Stimulated activated CD4-positive, alpha-beta T cell treated with anti-CD3 and anti-CD28 coated beads, Interleukin-15, amount 100 ng/mL, for 24 hours (primary cell): ENCODE measurements at regions not wholly inside any gene's neighbourhood (a gene's known extent, or its start where the extent isn't known, plus 50 kb on each side); places are given as distances from the start of the nearest gene placed in this dataset.

Source experiments
- DNase-seq: peaks from one replicate; pipeline ENCODE4 v3.0.0-alpha.2; 2020

DNA sequence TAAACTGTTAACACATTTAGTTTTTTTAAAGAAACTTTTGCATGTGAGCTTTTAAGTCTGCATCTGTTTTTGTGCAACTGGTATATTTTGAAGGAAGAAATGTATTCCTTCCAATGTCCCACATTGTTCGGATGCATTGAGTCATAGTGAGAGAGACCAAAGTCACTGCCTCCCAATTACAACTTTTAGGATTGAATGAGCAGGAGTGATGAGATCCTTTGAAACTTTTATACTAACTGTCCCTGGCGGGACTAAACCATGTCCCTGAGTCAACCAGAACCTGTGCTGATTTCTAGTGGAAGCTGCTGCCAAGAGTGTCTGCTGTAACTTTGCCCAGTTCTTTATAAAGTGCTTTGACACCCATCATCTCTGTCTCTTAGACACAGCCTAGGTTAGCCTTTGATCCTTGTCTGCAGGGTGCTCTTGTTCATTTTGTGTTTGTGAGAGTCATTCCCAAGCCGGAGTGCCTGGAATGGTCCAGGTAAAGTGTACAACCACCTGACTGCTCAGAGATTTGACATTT lies 122.7 kb downstream of the ZNF518B start:
- no peak for DNase-seq

DNA sequence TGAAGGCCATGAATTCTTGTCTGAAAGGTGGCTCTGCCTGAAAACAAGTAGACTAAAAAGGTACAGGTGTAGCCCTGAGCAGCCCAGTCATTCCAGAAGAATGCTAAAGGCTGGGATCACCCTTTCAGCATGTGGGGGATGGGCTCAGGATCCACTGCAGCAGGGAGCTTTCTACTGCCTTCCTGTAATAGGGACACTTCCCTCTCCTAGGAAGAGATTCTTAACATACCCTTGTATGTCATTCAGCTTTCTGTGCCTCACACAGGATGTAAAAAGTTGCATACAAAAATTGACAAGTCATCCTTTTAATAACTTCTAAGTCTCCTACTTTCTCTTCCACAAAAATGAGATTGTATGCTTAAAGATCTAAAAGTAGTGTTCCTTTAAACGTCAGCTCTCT lies 123.3 kb downstream of the ZNF518B start:
- no peak for DNase-seq

DNA sequence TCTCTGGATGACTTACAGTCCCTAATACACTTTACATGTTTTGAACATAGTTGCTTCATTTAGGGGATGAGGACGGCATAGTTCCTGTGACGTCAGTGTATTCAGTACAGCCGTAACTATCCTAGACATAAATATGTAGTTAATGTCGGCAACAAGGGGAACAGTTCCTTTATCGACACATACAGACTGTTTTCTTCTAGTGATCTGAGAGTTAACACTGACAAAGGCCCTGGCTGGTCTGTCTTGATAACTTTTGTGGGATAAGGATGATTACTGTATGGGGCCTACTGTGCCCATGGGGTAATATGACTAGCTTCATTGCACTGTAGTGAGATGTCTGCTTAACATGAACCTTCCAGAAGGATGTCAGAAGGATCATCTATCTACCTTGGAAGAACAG lies 131.2 kb downstream of the ZNF518B start:
- DNase-seq = no peak

DNA sequence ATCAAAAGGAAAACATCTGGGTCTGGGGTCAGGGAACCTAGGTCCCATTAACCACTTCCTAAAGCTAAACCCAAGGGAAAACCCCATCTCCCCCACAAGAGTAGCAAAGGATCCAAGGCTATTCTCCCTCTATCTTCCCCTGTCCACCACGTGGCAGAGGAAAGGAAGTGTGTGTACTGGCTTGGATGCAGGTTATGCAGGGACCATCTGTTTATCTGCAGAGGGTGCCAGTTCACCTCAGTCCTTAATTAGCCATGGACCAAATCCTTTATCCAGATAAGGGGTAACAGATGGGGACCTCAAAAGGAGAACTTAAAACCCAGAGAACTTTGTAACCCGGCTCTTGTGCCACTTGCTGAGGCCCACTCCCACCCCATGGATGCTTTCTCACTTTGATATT lies 135.3 kb downstream of the ZNF518B start:
- no peak for DNase-seq

DNA sequence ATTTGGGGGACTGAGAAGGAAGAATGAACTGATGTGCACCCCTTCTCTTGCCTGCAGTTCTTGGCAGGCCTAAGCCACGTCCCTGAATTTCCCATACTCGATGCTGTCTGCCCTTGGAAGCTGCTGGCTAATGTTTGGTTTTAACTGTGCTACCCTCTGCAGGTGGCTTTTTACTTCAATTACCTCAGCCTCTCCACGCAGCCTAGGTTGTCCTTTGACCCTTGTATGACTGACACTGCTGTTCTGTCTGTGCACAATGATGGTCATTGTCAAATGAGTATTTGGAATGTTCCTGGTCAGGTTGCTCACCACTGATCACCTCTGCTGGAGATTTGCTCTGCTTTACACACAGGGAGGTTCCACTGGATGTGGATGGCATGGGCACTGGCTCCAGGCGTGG lies 137.1 kb downstream of the ZNF518B start:
- DNase-seq = no peak

DNA sequence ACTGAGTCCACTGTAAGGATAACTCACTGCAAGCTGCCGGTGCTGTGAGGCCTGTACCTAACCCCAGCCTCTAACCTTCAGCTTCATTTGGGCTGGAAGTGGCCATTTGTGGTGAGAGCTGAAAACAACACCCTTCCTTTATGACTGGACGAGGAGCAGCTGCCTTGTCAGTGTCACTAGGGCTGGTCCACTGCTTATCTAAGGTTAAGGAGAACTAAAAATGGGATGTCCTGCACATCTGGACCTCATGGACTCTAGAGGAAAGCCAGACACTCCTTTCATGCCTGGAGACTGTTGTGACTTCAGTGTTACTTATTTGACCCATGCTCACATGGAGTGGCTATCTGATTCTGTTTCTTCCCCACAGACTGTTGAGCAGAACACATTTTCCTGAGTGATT lies 139.9 kb downstream of the ZNF518B start:
- DNase-seq = no peak

DNA sequence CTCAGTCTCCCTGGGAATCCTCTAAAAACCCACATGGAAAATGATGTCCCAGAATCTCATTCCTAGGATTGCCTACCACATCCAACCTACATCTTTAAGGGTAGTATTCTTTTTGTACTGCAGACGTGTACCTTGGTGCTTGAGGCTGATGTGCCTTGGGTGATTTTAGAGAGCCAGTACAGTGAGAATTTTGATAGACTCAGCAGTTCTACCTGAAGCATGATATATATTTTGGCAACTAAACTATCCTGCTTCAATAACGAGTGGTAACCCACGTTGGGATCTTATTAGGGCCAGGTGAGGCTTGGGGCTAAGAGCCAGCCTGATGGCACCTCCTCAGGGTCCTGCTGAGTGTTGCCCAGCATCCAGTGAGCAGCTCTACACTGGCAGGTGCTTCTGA lies 140.4 kb downstream of the ZNF518B start:
- DNase-seq = no peak

DNA sequence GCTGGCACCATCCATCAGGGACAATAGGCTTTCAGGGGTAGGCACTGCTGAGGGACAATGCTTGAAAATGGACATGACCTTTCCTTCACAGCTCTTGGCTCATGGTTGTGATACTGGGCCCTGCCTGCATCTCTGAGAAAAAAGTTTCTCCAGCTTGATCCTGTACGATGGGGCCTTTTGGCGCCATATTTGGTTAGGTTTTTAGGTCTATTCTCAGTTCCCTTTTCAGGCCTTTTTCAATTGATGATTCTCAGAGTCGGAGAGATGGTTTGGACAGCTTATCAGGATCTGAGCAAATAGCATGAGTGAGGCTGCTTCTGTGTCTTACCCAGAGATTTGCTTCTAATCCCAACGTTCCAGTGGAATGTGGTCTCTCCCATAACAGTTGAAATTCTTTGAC lies 141.6 kb downstream of the ZNF518B start:
- no peak for DNase-seq

DNA sequence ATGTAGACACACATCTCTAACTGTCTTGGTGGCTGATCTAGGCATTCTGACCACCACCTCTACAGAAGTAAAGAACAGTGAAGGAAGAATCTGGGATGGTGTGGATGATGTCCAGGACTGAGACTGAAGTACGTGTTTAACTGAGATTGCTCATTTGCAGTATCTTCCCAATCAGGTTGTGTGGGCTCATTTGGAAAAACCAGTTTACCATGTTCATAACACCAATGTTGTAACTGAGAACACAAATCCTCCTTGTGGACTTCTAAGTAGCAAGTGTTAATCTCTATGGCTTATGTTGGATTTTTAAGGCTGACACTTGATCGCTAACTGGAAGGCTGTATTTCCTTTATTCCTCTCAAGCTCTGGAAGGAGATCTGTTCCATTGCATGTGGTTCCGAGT lies 144.7 kb downstream of the ZNF518B start:
- DNase-seq = no peak

DNA sequence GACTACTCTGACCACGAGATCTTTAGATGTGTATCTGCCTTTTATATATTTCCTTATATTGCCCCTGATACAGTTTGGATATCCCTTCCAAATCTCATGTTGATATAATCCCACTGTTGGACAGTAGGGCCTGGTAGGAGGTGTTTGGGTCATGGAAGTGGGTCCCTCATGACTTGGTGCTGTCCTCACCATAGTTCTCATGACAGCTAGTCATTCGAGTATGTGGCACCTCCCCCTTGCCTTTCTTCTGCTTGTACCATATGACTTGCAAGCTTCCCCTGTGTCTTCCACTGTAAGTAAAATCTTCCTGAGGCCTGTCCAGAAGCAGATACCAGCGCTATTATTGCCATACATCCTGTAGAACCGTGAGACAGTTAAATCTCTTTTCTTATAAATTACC lies 145.3 kb downstream of the ZNF518B start:
- no peak for DNase-seq

DNA sequence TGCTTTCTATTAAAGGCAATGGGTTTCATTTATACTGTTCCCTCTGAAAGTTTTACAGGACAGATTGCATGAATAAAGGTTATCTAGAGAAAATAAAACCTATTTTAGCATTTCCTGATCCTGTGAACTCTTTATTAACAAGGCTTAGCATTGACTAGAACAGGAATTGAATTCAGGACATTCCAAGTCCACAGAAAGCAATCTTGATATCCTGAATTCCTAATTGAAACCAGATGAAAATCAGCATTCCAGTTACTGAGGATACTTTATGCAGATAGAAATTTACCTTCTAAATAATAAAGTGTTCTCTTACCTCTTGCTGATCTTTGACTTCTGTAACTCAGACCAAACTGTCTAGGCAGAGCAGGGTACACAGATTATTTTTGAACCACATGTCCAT lies 151.4 kb downstream of the ZNF518B start:
- no peak for DNase-seq

DNA sequence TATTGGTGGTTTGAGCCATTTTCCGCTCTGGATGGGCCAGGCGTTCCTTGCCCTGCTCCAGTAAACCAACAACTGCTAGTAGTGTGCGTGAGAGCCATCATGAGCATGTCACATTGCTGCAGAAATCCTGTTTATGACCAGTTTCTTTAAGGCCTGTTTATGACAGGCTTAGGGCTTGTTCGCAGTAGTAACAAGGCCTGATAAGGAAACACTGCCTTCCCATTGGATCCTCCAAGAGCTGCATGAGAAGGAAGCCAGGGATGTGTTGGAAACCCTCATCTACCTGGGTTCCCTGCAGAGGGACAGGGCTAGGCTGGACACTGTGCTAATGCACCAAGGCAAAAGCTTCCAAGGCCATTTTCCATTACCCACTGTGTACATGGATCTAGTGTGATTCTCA lies 153.9 kb downstream of the ZNF518B start:
- no peak for DNase-seq

DNA sequence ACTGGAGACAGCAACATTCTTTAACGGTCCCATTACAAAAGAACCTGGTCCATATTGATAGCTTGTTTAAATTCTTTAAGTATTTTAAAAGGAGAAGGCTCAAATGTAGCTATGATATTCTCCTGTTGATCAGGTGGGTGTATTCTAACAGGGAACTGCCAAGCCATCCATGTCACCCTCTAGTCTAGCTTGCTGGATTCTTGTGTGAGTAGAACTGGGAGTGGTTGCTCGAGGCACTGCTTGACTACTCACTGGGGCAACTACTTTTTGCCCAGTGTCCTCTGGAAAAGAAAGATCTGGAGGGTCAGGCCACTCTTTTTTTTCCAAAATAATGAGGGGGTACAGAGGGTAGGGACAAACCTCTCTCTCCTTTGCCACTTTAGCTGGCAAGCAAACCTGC lies 155.1 kb downstream of the ZNF518B start:
- no peak for DNase-seq

DNA sequence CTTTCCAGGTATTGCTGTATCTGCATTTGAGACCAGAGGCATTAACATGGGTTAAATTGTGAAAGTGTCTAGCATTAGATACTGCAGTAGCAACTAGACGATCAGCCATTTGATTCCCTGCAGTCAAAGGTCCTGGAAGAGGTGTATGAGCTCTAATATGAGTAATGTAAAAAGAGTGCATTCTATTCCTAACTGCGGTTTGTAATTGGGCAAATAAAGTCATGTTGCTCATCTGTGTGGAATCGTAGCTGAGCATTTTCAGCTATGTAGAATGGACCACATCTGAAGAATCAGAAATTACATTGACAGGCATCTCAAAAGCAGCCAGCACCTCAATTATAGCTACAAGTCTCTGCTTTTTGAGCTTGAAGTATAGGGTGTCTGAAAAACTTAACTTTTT lies 157.6 kb downstream of the ZNF518B start:
- DNase-seq = no peak

DNA sequence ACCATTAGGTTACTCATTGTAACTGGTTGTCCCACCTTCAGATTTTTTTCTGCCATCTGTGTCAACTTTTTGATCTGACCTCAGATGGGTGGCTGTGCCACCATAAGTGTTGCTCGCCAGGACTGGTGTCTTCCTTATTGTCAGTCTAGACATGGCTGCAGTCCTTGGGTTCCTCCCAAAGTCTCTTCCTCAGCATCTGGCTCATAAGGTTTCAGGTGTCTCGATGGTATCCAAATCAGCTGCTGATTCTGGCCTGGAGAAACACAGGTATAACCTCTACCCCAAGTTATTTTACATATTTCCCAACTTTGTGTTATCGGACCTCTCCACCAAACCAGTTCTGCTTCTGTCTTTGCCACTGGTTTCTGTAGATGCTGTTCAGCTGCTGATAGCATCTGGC lies 158.5 kb downstream of the ZNF518B start:
- DNase-seq = no peak

DNA sequence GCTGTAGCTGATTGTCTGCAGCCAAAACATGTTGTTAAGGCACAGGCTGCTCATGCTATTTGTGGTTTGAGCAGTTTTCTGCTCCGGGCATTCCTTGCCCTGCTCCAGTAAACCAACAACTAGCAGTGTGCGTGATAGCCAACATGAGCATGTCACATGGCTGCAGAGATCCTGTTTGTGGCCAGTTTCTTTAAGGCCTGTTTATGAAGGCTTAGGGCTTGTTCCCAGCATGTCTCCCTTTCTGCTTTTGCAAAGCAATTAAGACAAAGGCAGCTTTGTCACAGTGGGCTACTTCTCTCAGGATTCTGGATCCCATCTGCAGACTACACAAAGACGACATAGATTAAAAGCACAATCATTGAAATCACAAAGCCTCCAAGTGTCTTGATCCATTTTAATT lies 160.5 kb downstream of the ZNF518B start:
- DNase-seq = no peak

DNA sequence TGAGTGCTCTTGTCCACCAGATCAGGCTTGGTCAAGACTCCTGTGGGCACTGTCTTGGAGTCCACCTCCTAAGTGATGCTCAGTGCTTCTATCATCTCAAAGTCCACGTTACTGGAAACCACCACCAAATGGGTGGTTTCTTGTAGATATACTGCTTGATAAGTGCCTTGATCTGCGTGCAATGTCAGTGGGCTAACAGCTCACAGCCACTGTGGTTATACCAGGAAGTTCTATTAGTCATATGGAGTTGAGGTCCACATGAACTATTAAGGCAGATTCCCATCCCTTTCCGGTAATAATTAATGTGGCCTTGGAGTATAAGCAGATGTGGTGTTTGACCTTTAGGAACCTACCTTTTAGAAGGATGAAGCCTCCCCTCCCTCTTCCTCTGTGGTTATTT lies 161.9 kb downstream of the ZNF518B start:
- no peak for DNase-seq

DNA sequence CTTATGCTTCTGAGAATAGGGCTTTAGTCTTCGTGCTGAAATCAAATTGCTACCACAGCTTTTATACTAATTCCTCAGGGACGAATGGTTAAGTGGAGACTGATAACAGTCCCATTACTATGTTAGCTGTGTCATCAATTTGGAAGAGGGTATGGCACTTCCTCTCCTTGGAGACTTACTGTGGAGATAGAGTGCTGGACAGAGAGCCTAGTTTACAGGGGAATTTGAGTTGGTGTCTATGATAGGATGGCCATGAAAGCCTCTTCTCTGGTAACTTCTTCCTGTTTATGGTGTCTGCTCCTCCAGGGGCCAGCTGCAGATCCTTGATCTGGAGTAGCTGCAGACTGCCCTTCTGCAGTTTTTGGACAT lies 167.7 kb downstream of the ZNF518B start:
- DNase-seq = no peak

DNA sequence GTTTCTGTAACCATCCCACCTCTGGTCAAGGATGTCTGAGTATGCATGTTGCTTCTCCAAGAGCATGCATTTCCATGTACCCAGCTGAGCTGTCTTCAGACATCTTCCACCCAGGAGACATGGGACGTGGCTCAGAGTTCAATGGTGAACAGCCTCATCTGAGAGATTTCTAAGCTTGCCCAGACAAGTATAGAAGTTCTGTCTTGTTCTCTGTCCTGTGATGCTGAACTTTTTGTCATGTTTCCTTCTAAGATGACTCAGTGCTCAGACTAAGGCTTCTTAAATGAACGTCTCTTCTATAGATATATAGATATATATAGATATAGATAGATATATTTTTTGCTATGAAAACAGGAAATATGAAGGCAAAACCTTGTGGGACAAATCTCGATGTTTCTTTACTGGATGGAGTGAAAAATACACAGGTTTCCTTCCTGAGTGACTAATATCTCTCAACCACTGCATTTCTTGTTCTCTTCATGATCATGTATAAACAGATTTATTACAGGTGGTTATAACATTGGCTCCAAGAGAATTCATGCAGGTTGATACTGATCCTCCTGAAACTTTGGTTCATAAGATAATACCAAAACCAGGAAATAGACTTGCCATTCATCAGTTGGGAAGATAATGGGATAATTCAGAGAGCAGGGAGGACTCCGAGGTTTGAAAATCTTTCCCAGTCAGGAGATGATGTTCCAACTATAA lies 168.2 kb downstream of the ZNF518B start:
- DNase-seq = no peak

DNA sequence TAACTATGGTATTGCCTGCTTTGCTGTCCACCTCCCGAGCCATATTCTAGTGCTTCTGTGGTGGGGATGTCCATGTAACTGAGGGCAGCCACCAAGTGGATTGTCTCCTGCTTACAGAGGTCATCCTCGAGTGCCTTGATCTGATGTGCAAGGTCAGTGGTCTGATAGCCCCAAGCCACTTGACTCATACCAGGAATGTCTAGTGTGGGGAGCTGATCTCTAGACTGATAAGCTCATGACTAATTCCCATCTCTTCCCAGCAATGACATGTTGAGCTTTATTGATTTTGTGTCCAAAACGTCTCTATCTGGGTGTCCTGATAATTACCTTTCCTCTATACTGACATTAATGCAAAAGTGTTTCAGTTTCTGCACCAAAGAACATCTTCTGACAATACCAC lies 168.4 kb upstream of the WDR1 start:
- DNase-seq = no peak

DNA sequence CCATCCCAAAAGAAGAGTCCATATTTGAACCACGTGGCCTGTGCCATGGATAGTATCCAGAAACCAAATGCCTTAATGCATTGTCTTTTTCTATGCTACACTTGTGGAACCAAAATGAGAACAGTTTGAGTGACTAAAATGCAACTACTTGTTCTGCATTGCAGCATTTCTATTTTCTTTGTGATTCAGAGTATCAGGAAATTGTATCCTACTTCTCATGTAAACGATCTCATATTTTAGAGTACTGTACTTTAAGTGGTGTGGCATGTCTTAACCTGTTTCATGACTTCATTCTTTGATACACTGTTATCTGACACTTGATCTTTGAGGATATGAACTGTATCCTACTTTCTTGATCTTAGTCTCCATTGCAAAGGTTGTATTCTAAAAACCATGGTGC lies 167.2 kb upstream of the WDR1 start:
- DNase-seq = no peak

DNA sequence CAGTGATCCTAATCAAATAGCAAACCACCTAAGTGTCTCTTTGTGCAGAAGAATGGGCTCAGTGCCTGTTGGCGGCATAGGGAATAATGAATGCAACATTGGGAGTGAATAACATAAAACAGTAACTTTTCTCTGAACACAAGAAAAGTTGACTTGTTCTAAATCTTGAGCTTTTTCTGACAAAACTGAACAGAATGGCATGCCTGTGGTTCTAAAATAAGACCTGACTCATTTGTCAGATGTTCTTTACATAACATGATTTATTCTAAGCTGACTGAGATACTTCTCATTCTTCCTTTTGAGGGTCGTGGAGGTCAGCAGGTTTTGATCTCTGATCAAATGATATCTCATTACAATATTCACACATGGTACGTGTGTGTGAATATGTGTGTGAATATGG lies 165.4 kb upstream of the WDR1 start:
- no peak for DNase-seq

DNA sequence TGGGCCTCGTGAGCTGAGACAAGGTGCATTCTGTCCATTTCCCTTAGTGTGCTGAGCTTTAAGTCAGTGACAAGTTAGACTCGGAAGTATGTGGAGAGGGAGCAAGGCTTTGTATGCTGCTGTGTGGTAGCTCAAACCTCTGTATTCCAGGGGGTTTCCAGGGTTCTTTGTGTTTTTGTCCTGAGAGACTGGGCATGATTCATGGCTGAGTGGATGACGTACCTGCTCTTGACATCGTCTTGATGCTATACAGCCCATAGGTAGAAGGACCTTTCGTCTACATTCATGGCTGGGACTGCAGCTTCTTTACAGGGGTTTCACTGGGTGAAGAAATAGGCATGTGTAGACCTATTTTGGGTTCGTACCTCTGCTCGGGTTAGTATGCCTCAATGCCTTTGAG lies 162.7 kb upstream of the WDR1 start:
- no peak for DNase-seq

DNA sequence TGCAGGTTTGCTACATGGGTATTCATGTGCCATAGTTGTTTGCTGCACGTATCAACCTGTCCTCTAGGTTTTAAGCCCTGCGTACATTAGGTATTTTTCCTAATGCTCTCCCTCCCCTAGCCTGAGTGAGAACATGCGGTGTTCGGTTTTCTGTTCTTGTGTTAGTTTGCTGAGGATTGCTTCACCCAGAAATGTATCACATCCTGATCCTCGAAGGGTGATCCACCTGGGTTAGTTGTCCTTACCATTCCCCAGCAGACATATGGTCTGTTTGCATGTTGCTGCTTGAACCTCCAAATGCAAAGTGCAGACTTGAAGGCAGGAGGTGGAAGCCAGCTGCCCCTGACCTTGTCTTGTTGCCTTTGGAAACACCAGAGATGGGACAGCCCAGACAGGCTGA lies 161.5 kb upstream of the WDR1 start:
- DNase-seq = no peak

DNA sequence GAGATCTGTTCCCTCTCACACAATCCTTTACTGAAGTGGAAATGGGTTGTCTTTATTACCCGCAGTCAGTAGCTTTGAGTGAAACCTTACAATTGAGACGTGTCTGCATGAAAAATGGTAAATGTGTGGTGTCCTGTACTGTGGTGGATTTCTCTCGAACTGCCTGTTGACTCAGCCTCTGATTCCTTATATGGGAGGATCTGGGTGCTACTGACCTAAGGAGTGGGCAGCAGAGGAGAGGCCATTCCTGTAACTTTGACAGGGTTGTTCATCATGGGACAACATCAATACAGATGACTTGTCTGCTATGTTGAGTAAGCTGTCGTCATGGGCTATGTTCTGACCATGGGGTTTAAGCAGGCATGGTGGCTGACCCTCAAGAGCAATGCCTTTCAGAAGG lies 159.6 kb upstream of the WDR1 start:
- no peak for DNase-seq

DNA sequence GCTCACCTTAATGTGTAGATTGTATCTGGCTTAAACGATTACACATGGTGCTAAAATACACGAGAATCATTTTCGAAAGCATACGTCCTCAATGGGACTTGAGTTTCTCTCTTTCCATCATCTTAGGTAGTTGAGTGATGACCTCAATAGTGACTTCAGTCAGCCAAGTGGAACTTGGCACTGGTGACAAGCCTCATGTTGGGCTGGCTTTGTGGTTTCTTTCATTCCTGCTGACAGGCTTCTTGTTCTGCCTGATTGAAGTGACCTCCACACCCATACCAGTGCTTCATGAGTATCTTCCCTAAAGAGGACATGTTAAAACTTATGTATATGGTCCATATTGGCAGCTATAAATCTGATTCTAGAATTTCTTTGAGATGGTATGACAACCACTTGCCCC lies 159.1 kb upstream of the WDR1 start:
- DNase-seq = no peak
